DND-41 (cell line): ENCODE measurements at regions not wholly inside any gene's neighbourhood (a gene's known extent, or its start where the extent isn't known, plus 50 kb on each side); places are given as distances from the start of the nearest gene placed in this dataset.
"Not testable (repeated sequence)": the region's sequence is repeated elsewhere in the genome, so short reads cannot be mapped to it uniquely, and the experiment has no call there.

Experiments used
- ATAC-seq: fragments of 200-7000 bp; cut with Tn5 transposase; 3 replicates; pipeline ENCODE4 v1.9.1; 2021; ENCODE audit warnings: low read depth; ENCODE audit not compliant: insufficient read depth
- DNase-seq: peaks from one replicate; pipeline ENCODE4 v3.0.0-alpha.2; 2020
- H2AFZ ChIP-seq: 2 replicates; pipeline ENCODE4 v1.6.0; 2012; ENCODE audit warnings: low read depth, low read length
- H3K27ac ChIP-seq: 2 replicates; pipeline ENCODE4 v1.5.1; 2012; ENCODE audit warnings: low read length, inconsistent platforms
- H3K27me3 ChIP-seq: fragments of 200-600 bp; sonication (generic); 2 replicates; pipeline ENCODE4 v1.6.0; 2012; ENCODE audit warnings: low read length, mild to moderate bottlenecking, inconsistent platforms; ENCODE audit not compliant: insufficient read depth, poor library complexity
- H3K36me3 ChIP-seq: 2 replicates; pipeline ENCODE4 v1.5.1; 2012; ENCODE audit warnings: low read length, inconsistent platforms; ENCODE audit not compliant: insufficient read depth
- H3K4me1 ChIP-seq: 2 replicates; pipeline ENCODE4 v1.5.1; 2012; ENCODE audit warnings: mild to moderate bottlenecking, low read length; ENCODE audit not compliant: insufficient read depth
- H3K4me2 ChIP-seq: 2 replicates; pipeline ENCODE4 v1.6.0; 2012; ENCODE audit warnings: mild to moderate bottlenecking, moderate library complexity, low read length, inconsistent platforms; ENCODE audit not compliant: insufficient read depth
- H3K4me3 ChIP-seq, 2 experiments: fragments of 200-600 bp in 1 of 2; shearing (Covaris generic) in 1 of 2; 2 replicates each; pipeline ENCODE4 v1.5.1; 2012 to 2016; ENCODE audit warnings: inconsistent platforms in 2 of 2, low read length in 2 of 2, mild to moderate bottlenecking in 2 of 2, low read depth in 1 of 2, moderate library complexity in 1 of 2
- H3K79me2 ChIP-seq: 2 replicates; pipeline ENCODE4 v1.6.0; 2012; ENCODE audit warnings: low read length, inconsistent platforms; ENCODE audit not compliant: insufficient read depth
- H3K9ac ChIP-seq: 2 replicates; pipeline ENCODE4 v1.6.0; 2012; ENCODE audit warnings: low read depth, mild to moderate bottlenecking, inconsistent platforms, low read length, moderate library complexity
- H3K9me3 ChIP-seq: 2 replicates; pipeline ENCODE4 v1.5.1; 2012; ENCODE audit warnings: low read length, moderate library complexity, mild to moderate bottlenecking, inconsistent platforms; ENCODE audit not compliant: insufficient read depth, severe bottlenecking
- H4K20me1 ChIP-seq: 2 replicates; pipeline ENCODE4 v1.6.0; 2012; ENCODE audit warnings: low read length; ENCODE audit not compliant: insufficient read depth
- EZH2 ChIP-seq: IDR thresholded peaks from 3 replicates; pipeline ENCODE4 v1.6.1; 2012; ENCODE audit warnings: borderline replicate concordance, low read depth, mild to moderate bottlenecking, moderate library complexity, low read length, inconsistent platforms; ENCODE audit not compliant: severe bottlenecking
- TF ChIP-seq, protein P1 (sequence below): IDR thresholded peaks from 2 replicates; pipeline ENCODE4 v1.5.1; 2012; ENCODE audit warnings: borderline replicate concordance, low read length, moderate library complexity, mild to moderate bottlenecking; ENCODE audit not compliant: poor library complexity, severe bottlenecking; ENCODE audit errors: extremely low read depth

DNA sequence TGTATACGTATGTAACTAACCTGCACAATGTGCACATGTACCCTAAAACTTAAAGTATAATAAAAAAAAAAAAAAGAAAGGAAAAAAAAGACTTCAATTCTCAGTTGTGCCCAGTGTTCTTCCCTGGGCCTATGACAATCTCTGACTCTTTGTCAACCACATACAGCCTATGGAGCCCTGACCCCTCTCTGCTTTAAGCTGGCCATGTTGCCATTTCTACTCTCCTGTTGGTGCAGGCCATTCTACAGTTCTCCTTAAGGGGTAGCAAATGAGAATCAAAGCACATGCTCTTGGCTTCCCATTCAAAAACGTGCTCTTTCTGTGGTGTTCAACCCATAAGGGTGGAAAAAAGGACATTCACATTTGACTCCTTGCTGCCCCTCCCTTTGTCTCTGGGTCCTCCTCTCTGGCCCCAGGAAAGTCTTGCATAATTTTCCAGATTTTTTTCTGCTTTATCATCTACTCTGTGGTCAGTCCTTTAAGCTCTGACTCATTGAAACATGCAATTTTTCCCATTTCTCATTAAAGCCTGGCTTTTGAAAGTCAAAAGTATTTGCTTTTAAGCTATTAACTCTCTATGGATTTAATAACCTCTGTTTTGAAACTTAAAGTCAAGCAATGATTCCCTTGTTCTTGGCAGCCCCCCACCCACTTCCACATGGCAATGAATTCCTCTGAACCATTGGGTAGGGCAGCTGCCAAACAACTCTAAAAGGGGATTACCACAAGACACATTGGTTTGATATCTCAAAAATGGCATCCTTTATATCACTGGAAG is 208.6 kb upstream of the MCHR2 start:
- Histone ChIP-seq H4K20me1 (no peaks in the 10 kb centered on the region), H3K4me2 (no peak overlapping the region), H2AFZ (no peak overlapping the region), H3K36me3 (no peaks in the 10 kb centered on the region), H3K9ac (no peak overlapping the region), H3K4me1 (0 out of 2 replicates have a peak, but pooled peaks cover under 1% of the 10 kb centered on the region), H3K9me3 (peaks cover 4% of the 10 kb centered on the region), H3K4me3 (no peak overlapping the region), H3K27ac (no peak overlapping the region), H3K27me3 (no peaks in the 10 kb centered on the region), H3K79me2 (no peaks in the 10 kb centered on the region)
- TF ChIP-seq EZH2: no peak
- TF ChIP-seq, protein P1, sequence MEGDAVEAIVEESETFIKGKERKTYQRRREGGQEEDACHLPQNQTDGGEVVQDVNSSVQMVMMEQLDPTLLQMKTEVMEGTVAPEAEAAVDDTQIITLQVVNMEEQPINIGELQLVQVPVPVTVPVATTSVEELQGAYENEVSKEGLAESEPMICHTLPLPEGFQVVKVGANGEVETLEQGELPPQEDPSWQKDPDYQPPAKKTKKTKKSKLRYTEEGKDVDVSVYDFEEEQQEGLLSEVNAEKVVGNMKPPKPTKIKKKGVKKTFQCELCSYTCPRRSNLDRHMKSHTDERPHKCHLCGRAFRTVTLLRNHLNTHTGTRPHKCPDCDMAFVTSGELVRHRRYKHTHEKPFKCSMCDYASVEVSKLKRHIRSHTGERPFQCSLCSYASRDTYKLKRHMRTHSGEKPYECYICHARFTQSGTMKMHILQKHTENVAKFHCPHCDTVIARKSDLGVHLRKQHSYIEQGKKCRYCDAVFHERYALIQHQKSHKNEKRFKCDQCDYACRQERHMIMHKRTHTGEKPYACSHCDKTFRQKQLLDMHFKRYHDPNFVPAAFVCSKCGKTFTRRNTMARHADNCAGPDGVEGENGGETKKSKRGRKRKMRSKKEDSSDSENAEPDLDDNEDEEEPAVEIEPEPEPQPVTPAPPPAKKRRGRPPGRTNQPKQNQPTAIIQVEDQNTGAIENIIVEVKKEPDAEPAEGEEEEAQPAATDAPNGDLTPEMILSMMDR: no peak
- DNase-seq: no peak
- no peak for ATAC-seq

DNA sequence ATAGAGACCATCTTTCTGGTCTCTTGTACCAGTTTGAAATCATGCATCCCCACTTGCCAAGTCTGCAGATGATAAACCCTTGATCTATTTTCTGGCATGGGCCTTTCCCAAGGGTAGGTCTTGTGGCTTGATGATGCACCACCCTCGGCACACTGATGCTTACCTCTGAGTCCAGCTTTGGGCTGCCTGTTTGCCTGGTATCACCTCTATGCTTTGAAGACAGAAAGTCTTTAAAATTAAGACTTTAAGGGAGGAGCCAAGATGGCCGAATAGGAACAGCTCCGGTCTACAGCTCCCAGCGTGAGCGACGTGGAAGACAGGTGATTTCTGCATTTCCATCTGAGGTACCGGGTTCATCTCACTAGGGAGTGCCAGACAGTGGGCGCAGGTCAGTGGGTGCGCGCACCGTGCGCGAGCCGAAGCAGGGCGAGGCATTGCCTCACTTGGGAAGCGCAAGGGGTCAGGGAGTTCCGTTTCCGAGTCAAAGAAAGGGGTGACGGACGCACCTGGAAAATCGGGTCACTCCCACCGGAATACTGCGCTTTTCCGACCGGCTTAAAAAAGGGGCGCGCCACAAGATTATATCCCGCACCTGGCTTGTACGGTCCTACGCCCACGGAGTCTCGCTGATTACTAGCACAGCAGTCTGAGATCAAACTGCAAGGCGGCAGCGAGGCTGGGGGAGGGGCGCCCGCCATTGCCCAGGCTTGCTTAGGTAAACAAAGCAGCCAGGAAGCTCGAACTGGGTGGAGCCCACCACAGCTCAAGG is 202.4 kb upstream of the MCHR2 start:
- not testable (repeated sequence) for ATAC-seq, H3K27ac ChIP-seq, H3K4me1 ChIP-seq, H4K20me1 ChIP-seq, H3K27me3 ChIP-seq, H3K79me2 ChIP-seq, DNase-seq, H3K4me2 ChIP-seq, H3K9ac ChIP-seq, H3K36me3 ChIP-seq, H3K4me3 ChIP-seq, H3K9me3 ChIP-seq, H2AFZ ChIP-seq

DNA sequence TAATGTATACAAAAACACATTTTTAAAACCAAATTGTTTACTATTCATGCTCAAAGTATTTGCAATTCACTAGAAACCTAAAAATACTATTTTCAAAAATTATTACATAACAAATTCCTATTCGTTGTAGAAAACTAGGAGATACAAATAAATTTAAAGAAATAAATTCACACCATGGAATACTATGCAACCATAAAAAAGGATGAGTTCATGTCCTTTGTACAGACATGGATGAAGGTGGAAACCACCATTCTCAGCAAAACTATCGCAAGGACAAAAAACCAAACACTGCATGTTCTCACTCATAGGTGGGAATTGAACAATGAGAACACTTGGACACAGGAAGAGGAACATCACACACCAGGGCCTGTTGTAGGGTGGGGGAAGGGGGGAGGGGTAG is 201.2 kb upstream of the MCHR2 start:
- DNase-seq, H3K27ac ChIP-seq, H3K9me3 ChIP-seq, ATAC-seq, H3K9ac ChIP-seq, H2AFZ ChIP-seq, H3K36me3 ChIP-seq, H4K20me1 ChIP-seq, H3K4me3 ChIP-seq, H3K4me2 ChIP-seq, H3K79me2 ChIP-seq, H3K27me3 ChIP-seq, H3K4me1 ChIP-seq: not testable (repeated sequence)

DNA sequence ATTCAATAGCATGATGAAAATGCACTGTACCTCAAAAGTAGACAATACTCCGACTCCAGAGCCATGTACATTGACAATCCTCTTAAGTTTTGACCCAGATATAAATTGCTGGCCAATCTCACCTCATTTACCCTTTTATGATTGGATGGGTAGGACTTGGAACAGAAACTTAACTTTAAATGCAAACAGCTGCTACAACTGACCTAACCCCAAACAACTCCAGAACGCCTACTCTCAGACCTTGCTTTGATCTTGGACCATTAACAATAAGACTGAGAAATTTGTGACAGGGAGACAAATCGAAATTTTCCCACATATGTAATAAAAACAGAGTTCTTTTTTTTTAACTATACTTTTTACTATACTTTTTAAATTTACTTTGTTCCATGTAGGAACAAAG is 200.5 kb upstream of the MCHR2 start:
- no peak for TF ChIP-seq EZH2
- TF ChIP-seq, protein P1: no peak
- no peak overlapping the region for H3K27ac ChIP-seq
- DNase-seq: no peak
- H3K4me2 ChIP-seq: no peak overlapping the region
- ATAC-seq: no peak
- H4K20me1 ChIP-seq: no peaks in the 10 kb centered on the region
- H3K9ac ChIP-seq: no peak overlapping the region
- no peaks in the 10 kb centered on the region for H3K79me2 ChIP-seq
- H2AFZ ChIP-seq: no peak overlapping the region
- no peak overlapping the region for H3K4me3 ChIP-seq
- peaks cover 2% of the 10 kb centered on the region; the same call in 1 of the 2 replicates for H3K4me1 ChIP-seq
- no peaks in the 10 kb centered on the region for H3K27me3 ChIP-seq
- H3K36me3 ChIP-seq: no peaks in the 10 kb centered on the region
- no peaks in the 10 kb centered on the region for H3K9me3 ChIP-seq
